Fibroblast of mammary gland (primary cell): ENCODE measurements at regions not wholly inside any gene's neighbourhood (a gene's known extent, or its start where the extent isn't known, plus 50 kb on each side); places are given as distances from the start of the nearest gene placed in this dataset.
"Not testable (repeated sequence)": the region's sequence is repeated elsewhere in the genome, so short reads cannot be mapped to it uniquely, and the experiment has no call there.

Source experiments
- DNase-seq: peaks from one replicate; pipeline ENCODE4 v3.0.0-alpha.2; 2010; ENCODE audit warnings: low read depth
- H3K4me3 ChIP-seq: 2 replicates; pipeline ENCODE4 v1.5.1; 2011; ENCODE audit warnings: low read depth, mild to moderate bottlenecking, low read length, moderate library complexity; ENCODE audit not compliant: control insufficient read depth
- TF ChIP-seq, protein P1 (sequence below): conservative IDR thresholded peaks from 2 replicates; pipeline ENCODE4 v1.5.1; 2011; ENCODE audit warnings: low read depth, low read length, inconsistent platforms; ENCODE audit not compliant: control insufficient read depth, insufficient read depth

DNA sequence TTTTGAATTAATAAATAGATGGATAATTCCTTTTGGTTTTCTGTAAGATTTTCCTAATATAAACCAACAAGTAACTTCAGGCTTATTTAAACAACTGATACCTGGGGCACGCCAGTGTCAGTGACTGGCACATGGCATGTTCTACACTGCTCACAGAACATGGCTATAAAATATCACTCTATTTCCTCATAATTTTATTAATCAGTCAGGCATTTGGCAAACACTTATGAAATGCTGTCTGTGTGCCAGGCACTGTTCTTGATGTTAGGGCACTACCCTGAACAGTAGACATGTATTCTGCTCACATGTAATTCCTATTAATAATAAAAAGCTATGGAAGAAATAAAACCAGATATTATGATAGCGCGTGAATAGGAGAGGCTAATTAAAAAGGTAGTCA is 661.0 kb downstream of the DTWD2 start:
- DNase-seq, result no peak
- no peak overlapping the region for H3K4me3 ChIP-seq
- TF ChIP-seq, protein P1, sequence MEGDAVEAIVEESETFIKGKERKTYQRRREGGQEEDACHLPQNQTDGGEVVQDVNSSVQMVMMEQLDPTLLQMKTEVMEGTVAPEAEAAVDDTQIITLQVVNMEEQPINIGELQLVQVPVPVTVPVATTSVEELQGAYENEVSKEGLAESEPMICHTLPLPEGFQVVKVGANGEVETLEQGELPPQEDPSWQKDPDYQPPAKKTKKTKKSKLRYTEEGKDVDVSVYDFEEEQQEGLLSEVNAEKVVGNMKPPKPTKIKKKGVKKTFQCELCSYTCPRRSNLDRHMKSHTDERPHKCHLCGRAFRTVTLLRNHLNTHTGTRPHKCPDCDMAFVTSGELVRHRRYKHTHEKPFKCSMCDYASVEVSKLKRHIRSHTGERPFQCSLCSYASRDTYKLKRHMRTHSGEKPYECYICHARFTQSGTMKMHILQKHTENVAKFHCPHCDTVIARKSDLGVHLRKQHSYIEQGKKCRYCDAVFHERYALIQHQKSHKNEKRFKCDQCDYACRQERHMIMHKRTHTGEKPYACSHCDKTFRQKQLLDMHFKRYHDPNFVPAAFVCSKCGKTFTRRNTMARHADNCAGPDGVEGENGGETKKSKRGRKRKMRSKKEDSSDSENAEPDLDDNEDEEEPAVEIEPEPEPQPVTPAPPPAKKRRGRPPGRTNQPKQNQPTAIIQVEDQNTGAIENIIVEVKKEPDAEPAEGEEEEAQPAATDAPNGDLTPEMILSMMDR, result no peak

DNA sequence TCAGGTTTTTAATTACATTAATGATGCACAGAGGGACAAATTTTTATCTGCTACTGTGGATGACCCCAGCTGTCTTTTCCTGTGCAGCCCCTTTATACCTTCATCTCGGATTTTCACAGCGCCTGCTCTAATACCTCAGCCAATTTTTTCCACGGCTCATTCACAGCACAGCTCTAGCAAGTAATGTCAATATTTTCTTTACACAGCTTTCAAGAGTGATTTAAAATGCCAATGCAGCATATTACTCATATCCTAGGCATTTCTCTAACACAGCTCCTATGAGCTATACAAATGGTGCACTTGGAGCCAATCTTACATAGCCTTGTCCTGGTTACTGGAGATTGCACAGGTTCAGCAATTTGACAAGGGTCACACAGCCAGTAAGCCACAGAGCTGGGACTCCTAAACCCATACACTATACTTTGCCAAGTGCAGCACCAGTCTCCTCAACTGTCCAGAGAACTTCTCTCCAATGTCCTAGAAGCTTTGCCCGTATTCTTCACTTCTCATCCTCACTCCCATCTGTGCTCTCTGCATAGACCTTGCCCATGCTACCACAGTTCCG is 661.8 kb downstream of the DTWD2 start:
- TF ChIP-seq, protein P1, result no peak
- no peak overlapping the region for H3K4me3 ChIP-seq
- DNase-seq, result no peak

DNA sequence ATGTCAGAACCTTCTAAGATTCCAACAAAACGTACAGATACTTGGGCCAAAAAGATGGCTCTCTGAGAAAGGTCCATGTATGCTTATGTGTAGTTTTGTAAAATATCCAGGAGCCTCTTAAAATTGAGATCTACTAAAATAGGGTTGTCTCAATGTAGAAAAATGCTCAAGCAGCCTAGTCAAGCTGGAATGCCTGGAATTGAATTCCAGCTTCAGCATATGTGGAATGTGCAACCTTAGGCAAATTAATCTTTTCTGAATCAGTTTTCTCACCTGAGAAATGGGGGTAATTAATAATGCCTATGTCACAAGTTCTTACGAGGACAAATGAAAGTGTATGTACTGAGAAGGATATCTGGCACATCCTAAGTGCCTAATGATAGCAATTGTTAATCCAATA is 662.4 kb downstream of the DTWD2 start:
- no peak for DNase-seq
- TF ChIP-seq, protein P1, result no peak

DNA sequence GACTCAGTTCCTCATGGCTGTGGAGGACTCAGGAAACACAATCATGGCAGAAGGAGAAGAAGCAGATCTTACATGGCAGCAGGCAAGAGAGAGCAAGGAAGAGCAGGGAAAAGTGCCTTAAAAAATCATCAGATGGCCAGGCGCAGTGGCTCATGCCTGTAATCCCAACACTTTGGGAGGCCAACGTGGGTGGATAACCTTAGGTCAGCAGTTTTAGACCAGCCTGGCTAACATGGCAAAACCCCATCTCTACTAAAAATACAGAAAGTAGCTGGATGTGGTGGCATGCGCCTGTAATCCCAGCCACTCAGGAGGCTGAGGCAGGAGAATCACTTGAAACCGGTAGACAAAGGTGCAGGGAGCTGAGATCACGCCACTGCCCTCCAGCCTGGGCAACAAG is 664.6 kb downstream of the DTWD2 start:
- not testable (repeated sequence) for DNase-seq, H3K4me3 ChIP-seq

More for the DNA sequence above, 662.4 kb downstream of the DTWD2 start:
- H3K4me3 ChIP-seq, result no peak overlapping the region

DNA sequence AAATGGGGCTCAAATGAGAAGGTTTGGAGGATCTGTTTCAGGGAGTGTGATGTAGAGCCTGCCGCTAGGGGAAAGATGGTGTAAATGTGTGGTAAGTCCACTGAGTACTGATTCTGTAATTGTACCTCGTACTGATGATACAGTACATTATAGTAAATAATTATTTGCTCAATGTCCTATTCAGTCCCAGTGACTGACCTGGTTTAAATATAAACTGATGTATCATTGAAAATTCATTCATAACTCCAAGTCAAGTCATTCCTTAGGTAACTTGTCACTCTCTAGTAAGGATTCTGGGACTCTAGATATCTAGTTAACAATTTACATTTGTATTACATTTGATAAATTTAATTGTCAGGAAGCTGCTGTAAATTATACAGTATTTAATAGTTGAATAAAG is 667.3 kb downstream of the DTWD2 start:
- no peak for DNase-seq
- TF ChIP-seq, protein P1, result no peak
- H3K4me3 ChIP-seq, result no peak overlapping the region

DNA sequence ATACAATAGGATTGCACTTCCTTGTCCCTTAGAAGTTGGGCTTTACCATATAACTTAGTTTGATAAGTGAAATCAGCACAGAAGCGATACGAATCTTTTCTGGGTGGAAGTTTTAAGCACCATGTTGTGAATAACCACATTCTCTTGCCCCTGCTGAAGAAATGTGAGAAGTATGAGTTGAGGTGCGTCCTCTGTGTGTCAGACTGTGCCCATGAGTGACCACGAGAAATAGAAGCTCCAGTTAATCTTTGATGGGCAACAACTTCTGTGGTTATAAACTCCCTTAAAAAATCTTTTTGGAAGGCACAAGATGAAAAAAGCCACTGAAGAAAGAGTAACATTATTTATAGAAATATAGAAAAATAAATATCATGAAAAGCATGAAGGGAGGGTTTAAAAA is 668.2 kb downstream of the DTWD2 start:
- TF ChIP-seq, protein P1, result no peak
- DNase-seq, result no peak
- no peak overlapping the region for H3K4me3 ChIP-seq

DNA sequence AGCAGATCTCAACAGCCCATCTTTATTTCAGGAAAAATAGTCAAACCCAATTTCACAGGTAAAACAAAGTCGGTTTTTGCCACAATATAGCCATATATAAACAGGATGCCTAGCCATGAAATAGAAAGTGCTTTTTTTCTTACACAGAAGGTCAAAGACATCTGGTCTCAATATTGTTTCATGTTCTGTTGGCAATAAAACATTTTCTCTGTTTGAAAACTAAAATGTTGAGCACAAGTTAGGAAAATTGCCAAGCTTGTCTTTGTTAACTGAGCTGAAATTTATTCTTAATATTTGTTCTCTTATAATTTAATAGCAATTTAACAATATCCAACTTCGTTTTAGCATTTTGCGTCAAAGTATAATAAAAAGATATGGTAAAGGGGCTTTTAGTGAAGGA is 673.4 kb downstream of the DTWD2 start:
- no peak overlapping the region for H3K4me3 ChIP-seq
- DNase-seq, result no peak
- TF ChIP-seq, protein P1, result no peak
